GM12892 (cell line): ENCODE measurements at regions not wholly inside any gene's neighbourhood (a gene's known extent, or its start where the extent isn't known, plus 50 kb on each side); places are given as distances from the start of the nearest gene placed in this dataset.

ENCODE experiments used
- POLR2A ChIP-seq: IDR thresholded peaks from 2 replicates; pipeline ENCODE4 v1.6.1; 2011; ENCODE audit warnings: low read depth, low read length, control low read depth
- POLR2AphosphoS5 ChIP-seq: IDR thresholded peaks from 2 replicates; pipeline ENCODE4 v1.6.1; 2011; ENCODE audit warnings: low read depth, low read length, control low read depth
- TAF1 ChIP-seq: IDR thresholded peaks from 2 replicates; pipeline ENCODE4 v1.6.1; 2011; ENCODE audit warnings: low read depth, mild to moderate bottlenecking, control low read depth, low read length, borderline replicate concordance

GRCh38 chr17:79286440-79286839 lies 211.8 kb downstream of the ENGASE start:
- TF ChIP-seq POLR2AphosphoS5 = no peak
- TF ChIP-seq TAF1 = no peak
- no peak for TF ChIP-seq POLR2A
